Suprapubic skin (tissue), 4 donors: ENCODE measurements at regions not wholly inside any gene's neighbourhood (a gene's known extent, or its start where the extent isn't known, plus 50 kb on each side); places are given as distances from the start of the nearest gene placed in this dataset.

Source experiments
- DNase-seq, 2 donors: peaks; one replicate each; pipeline ENCODE4 v3.0.0-alpha.2; 2019; ENCODE audit warnings: low spot score in 2 of 2
- H3K27ac ChIP-seq: fragments of 200-600 bp; sonication (generic); one replicate; pipeline ENCODE4 v1.5.1; 2019
- H3K27me3 ChIP-seq: fragments of 200-600 bp; sonication (generic); one replicate; pipeline ENCODE4 v1.5.1; 2019
- H3K36me3 ChIP-seq: fragments of 200-600 bp; sonication (generic); one replicate; pipeline ENCODE4 v1.5.1; 2019
- H3K4me1 ChIP-seq: fragments of 200-600 bp; sonication (generic); one replicate; pipeline ENCODE4 v1.5.1; 2019
- H3K4me3 ChIP-seq: fragments of 200-600 bp; sonication (generic); one replicate; pipeline ENCODE4 v1.5.1; 2019; ENCODE audit warnings: mild to moderate bottlenecking
- H3K9me3 ChIP-seq: fragments of 200-600 bp; sonication (generic); one replicate; pipeline ENCODE4 v1.5.1; 2019
- CTCF ChIP-seq, 2 donors: fragments of 200-600 bp in 1 of 2; fragments of 450-650 bp in 1 of 2; sonication (generic) in 1 of 2; IDR thresholded peaks; one replicate each; pipeline ENCODE4 v1.5.1; 2016 to 2019; ENCODE audit warnings: antibody characterized with exemption in 2 of 2, mild to moderate bottlenecking in 1 of 2, moderate library complexity in 1 of 2
- EP300 ChIP-seq: sonication (generic); formaldehyde crosslinking; IDR thresholded peaks from one replicate; pipeline ENCODE4 v1.6.1; 2017; ENCODE audit warnings: antibody characterized with exemption
- POLR2A ChIP-seq, 2 donors: fragments of 450-650 bp; IDR thresholded peaks; one replicate each; pipeline ENCODE4 v1.6.1; 2017; ENCODE audit warnings: antibody characterized with exemption in 2 of 2, mild to moderate bottlenecking in 2 of 2, moderate library complexity in 2 of 2
- POLR2AphosphoS5 ChIP-seq, 3 donors: sonication (generic); formaldehyde crosslinking; IDR thresholded peaks; one replicate each; pipeline ENCODE4 v1.6.1; 2017; ENCODE audit warnings: antibody characterized with exemption in 3 of 3
- WGBS: methylation state at CpG from one replicate; pipeline ENCODE4 v1.1.5; 2018; 5-methylcytosine and 5-hydroxymethylcytosine counted together

GRCh38 chr3:31405515-31405914 is 127.2 kb upstream of the STT3B start:
- no peak overlapping the region for H3K4me3 ChIP-seq
- 52% methylated on average over 1 of the region's 1 CpG for WGBS
- H3K27ac ChIP-seq, result no peak overlapping the region
- H3K27me3 ChIP-seq, result no peaks in the 10 kb centered on the region
- no peaks in the 10 kb centered on the region for H3K36me3 ChIP-seq
- H3K9me3 ChIP-seq, result no peaks in the 10 kb centered on the region
- H3K4me1 ChIP-seq, result no peaks in the 10 kb centered on the region
- TF ChIP-seq EP300 (no peak), POLR2A (IDR thresholded peaks at IDR 0.05) (no peak), POLR2AphosphoS5 (IDR thresholded peaks at IDR 0.05) (no peak), CTCF (IDR thresholded peaks at IDR 0.05) (no peak)
- DNase-seq, result no peak

- Histone ChIP-seq H3K27me3 (no peaks in the 10 kb centered on the region), H3K4me3 (no peak overlapping the region), H3K36me3 (no peaks in the 10 kb centered on the region), H3K4me1 (no peaks in the 10 kb centered on the region), H3K27ac (no peak overlapping the region), H3K9me3 (no peaks in the 10 kb centered on the region)
- DNase-seq, result no peak
- TF ChIP-seq CTCF (IDR thresholded peaks at IDR 0.05) (no peak), POLR2A (IDR thresholded peaks at IDR 0.05) (no peak), EP300 (no peak), POLR2AphosphoS5 (IDR thresholded peaks at IDR 0.05) (no peak)
- WGBS, result 82% methylated on average over 1 of the region's 1 CpG
These were observed 125.8 kb upstream of the STT3B start for GRCh38 chr3:31406896-31407295.

- Histone ChIP-seq H3K36me3 (no peaks in the 10 kb centered on the region), H3K27me3 (no peaks in the 10 kb centered on the region), H3K4me1 (no peaks in the 10 kb centered on the region), H3K27ac (no peak overlapping the region), H3K4me3 (no peak overlapping the region), H3K9me3 (no peaks in the 10 kb centered on the region)
- 70% methylated on average over 4 of the region's 4 CpGs for WGBS
- TF ChIP-seq POLR2AphosphoS5 (IDR thresholded peaks at IDR 0.05) (no peak), POLR2A (IDR thresholded peaks at IDR 0.05) (no peak), EP300 (no peak), CTCF (IDR thresholded peaks at IDR 0.05) (no peak)
- DNase-seq, result no peak
These were observed 125.1 kb upstream of the STT3B start for GRCh38 chr3:31407665-31408064.

- no peak for TF ChIP-seq POLR2A (IDR thresholded peaks at IDR 0.05)
- no peak for TF ChIP-seq POLR2AphosphoS5 (IDR thresholded peaks at IDR 0.05)
- no peak for TF ChIP-seq CTCF (IDR thresholded peaks at IDR 0.05)
- no peak for TF ChIP-seq EP300
- H3K36me3 ChIP-seq, result no peaks in the 10 kb centered on the region
- H3K4me3 ChIP-seq, result no peak overlapping the region
- 93% methylated on average over 3 of the region's 3 CpGs for WGBS
- H3K4me1 ChIP-seq, result no peaks in the 10 kb centered on the region
- H3K27me3 ChIP-seq, result no peaks in the 10 kb centered on the region
- DNase-seq, result no peak
- H3K27ac ChIP-seq, result no peak overlapping the region
- no peaks in the 10 kb centered on the region for H3K9me3 ChIP-seq
These were observed 124.0 kb upstream of the STT3B start for GRCh38 chr3:31408720-31409119.

- WGBS, result 91% methylated on average over 4 of the region's 4 CpGs
- TF ChIP-seq POLR2A (IDR thresholded peaks at IDR 0.05) (no peak), EP300 (no peak), POLR2AphosphoS5 (IDR thresholded peaks at IDR 0.05) (no peak)
These were observed 123.3 kb upstream of the STT3B start for GRCh38 chr3:31409389-31409788.

GRCh38 chr3:31409866-31410265 is 122.9 kb upstream of the STT3B start:
- TF ChIP-seq EP300 (no peak), CTCF (IDR thresholded peaks at IDR 0.05) (no peak), POLR2AphosphoS5 (IDR thresholded peaks at IDR 0.05) (no peak), POLR2A (IDR thresholded peaks at IDR 0.05) (no peak)
- DNase-seq, result no peak
- no peak overlapping the region for H3K4me3 ChIP-seq
- 78% methylated on average over 6 of the region's 6 CpGs for WGBS
- no peaks in the 10 kb centered on the region for H3K9me3 ChIP-seq
- H3K36me3 ChIP-seq, result no peaks in the 10 kb centered on the region
- no peaks in the 10 kb centered on the region for H3K4me1 ChIP-seq
- H3K27me3 ChIP-seq, result no peaks in the 10 kb centered on the region
- H3K27ac ChIP-seq, result no peak overlapping the region

More at GRCh38 chr3:31409389-31409788, 123.3 kb upstream of the STT3B start:
- Histone ChIP-seq H3K27me3 (no peaks in the 10 kb centered on the region), H3K36me3 (no peaks in the 10 kb centered on the region), H3K27ac (no peak overlapping the region), H3K4me1 (no peaks in the 10 kb centered on the region), H3K9me3 (no peaks in the 10 kb centered on the region), H3K4me3 (no peak overlapping the region)
- DNase-seq, result no peak
